ENCODE measurements at regions not wholly inside any gene's neighbourhood (a gene's known extent, or its start where the extent isn't known, plus 50 kb on each side); places are given as distances from the start of the nearest gene placed in this dataset.

DNA sequence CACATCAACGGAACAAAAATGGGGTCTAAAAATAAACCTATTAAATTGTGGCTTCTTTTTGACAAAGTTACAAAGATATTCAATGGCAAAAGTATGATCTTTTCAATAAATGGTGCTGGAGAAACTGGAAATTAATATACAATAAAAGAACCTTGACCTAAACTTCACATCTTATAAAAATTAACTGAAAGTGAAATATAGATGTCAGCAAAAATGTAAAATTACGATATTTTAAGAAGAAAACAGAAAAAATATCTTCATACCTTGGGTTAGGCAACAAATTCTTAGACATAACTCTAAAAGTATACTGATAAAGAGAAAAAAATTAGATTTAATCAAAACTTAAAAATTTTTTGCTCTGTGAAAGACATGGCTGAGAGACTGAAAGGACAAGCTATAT is 1909.5 kb upstream of the CDH9 start:
- no peak for TF ChIP-seq EP300 (IDR thresholded peaks at IDR 0.05)
- no peak for TF ChIP-seq POLR2A (IDR thresholded peaks at IDR 0.05; ENCODE audit: low read depth)
